GM10248 (cell line): ENCODE measurements at regions not wholly inside any gene's neighbourhood (a gene's known extent, or its start where the extent isn't known, plus 50 kb on each side); places are given as distances from the start of the nearest gene placed in this dataset.

Experiments
- CTCF ChIA-PET: fragments of 300-600 bp; sonication (Branson Sonifier 250); formaldehyde crosslinking; extraction: SDS; loops from one replicate; lab custom pipeline; 2021; ENCODE audit warnings: antibody characterized with exemption; lab: Yijun Ruan, JAX
- POLR2A ChIA-PET: fragments of 350-650 bp; sonication (Branson Sonifier 250); formaldehyde crosslinking; extraction: SDS; loops from one replicate; lab custom pipeline; 2020; ENCODE audit warnings: antibody characterized with exemption; lab: Yijun Ruan, JAX
- DNase-seq: peaks from one replicate; pipeline ENCODE4 v3.0.0; 2012; ENCODE audit errors: extremely low spot score
- TF ChIP-seq, protein P1 (sequence below): IDR thresholded peaks from 2 replicates; pipeline ENCODE4 v1.5.1; 2012; ENCODE audit warnings: mild to moderate bottlenecking, low read depth; ENCODE audit errors: extremely low read depth, missing control alignments, control extremely low read depth

- TF ChIP-seq, protein P1, sequence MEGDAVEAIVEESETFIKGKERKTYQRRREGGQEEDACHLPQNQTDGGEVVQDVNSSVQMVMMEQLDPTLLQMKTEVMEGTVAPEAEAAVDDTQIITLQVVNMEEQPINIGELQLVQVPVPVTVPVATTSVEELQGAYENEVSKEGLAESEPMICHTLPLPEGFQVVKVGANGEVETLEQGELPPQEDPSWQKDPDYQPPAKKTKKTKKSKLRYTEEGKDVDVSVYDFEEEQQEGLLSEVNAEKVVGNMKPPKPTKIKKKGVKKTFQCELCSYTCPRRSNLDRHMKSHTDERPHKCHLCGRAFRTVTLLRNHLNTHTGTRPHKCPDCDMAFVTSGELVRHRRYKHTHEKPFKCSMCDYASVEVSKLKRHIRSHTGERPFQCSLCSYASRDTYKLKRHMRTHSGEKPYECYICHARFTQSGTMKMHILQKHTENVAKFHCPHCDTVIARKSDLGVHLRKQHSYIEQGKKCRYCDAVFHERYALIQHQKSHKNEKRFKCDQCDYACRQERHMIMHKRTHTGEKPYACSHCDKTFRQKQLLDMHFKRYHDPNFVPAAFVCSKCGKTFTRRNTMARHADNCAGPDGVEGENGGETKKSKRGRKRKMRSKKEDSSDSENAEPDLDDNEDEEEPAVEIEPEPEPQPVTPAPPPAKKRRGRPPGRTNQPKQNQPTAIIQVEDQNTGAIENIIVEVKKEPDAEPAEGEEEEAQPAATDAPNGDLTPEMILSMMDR = no peak
- DNase-seq = no peak
- ChIA-PET CTCF (no interaction called here), POLR2A (no interaction called here)
Measured at GRCh38 chr14:38500125-38500524, 244.2 kb upstream of the CLEC14A start.

DNA sequence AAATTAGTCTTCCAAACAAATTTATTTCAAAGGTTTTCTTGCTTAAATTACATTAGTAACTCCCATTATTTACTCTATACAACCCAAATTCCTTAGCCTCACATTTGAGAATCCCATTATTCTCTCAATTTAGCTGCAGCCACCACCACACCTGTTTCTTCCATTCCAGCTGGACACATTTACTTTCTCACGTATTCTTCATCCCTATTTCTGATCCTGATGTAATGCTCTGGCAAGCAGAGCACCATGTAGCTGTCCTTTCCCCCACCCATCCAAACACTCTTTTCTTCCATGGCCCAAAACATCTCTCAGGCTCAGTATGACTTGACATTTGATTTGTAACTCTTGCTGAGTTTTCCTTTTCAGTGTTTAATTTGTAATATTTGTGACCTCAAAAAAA is 240.2 kb upstream of the CLEC14A start:
- TF ChIP-seq, protein P1 = no peak
- POLR2A ChIA-PET = no interaction called here
- CTCF ChIA-PET = interaction anchor here (1.4 kb wide), 1 partner anchor 11 kb away, joined by 6 read pairs; no protein-coding TSS in a partner anchor
- no peak for DNase-seq

DNA sequence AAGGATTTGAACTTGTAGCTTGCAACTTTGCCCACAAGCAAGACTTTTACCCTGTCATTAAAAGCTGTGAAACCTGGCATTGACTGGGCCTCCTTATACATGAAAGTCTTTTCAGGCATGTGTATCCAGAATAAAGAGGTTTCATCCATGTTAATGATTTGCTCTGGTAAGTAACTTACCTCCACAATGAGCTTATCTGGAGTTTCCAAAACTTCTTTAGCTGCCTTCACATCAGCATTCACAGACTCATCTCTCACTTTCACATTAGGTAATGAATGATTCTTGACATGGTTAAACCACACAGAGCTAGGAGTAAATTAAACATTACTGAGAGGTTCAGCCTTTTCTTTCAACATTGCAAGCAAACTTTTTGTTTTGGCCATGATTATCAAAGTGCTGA is 234.4 kb upstream of the CLEC14A start:
- no peak for DNase-seq
- ChIA-PET CTCF (interaction anchor here (0.8 kb wide), 1 partner anchor 114 kb away, joined by 3 read pairs; no protein-coding TSS in a partner anchor), POLR2A (no interaction called here)
- TF ChIP-seq, protein P1 = no peak

DNA sequence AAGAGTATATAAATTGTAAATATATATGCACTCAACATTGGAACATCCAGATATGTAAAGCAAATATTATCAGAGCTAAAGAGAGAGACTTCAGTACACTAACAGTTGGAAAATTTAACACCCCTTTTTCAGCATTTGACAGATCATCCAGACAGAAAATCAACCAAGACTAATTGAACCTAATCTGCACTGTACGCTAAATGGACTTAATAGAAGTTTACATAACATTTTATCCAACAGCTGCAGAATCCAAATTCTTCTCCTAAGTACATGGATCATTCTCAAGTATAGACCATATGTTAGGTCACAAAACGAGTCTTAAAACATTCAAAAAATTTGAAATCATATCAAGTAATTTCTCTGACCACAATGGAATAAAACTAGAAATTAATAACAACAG is 229.1 kb upstream of the CLEC14A start:
- TF ChIP-seq, protein P1 = no peak
- CTCF ChIA-PET = no interaction called here
- DNase-seq = no peak
- POLR2A ChIA-PET = no interaction called here

DNA sequence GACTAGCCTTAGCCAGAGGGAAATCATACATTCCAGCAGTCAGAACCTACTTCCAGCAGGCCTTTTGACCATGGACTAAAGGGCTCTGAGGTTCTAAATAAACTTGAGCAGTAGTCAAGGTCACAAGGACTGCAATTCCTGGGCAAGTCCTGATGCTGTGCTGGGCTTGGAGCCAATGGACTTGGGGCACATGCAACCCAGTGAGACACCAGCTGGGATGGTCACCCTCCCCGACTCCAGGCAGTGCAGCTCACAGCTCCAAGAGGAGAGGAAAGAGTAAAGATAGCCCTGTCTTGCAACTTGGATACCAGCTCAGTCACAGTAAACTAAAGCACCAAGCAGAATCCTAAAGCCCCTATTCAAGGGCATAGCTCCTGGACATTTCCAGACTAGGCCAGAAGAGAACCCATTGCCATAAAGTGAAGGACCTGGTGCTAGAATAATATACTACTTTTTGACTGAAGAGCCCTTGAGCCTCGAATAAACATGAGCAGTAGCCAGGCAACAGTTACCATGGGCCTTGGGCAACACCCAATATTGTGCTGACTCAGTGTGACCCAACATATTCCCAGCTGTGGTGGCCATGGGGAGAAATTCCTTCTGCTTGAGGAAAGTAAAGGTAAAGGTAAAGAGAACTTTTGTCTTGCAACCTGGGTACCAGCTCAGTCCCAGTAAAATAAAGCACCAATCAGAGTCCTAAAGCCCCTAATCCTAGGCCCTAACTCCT is 226.2 kb upstream of the CLEC14A start:
- DNase-seq = no peak
- TF ChIP-seq, protein P1 = no peak
- ChIA-PET CTCF (interaction anchor here (1.6 kb wide), 1 partner anchor 12 kb away, joined by 4 read pairs; no protein-coding TSS in a partner anchor), POLR2A (no interaction called here)

GRCh38 chr14:38469156-38469555 is 213.3 kb upstream of the CLEC14A start:
- TF ChIP-seq, protein P1 = no peak
- POLR2A ChIA-PET = no interaction called here
- no peak for DNase-seq
- CTCF ChIA-PET = interaction anchor here (1.3 kb wide), 1 partner anchor 14 kb away, joined by 4 read pairs; no protein-coding TSS in a partner anchor

GRCh38 chr14:38442208-38442607 is 186.3 kb upstream of the CLEC14A start:
- TF ChIP-seq, protein P1 = no peak
- ChIA-PET CTCF (interaction anchor here (3.0 kb wide), 1 partner anchor 12 kb away, joined by 8 read pairs; no protein-coding TSS in a partner anchor), POLR2A (no interaction called here)
- DNase-seq = no peak
